Panc1 (cell line): ENCODE measurements at regions not wholly inside any gene's neighbourhood (a gene's known extent, or its start where the extent isn't known, plus 50 kb on each side); places are given as distances from the start of the nearest gene placed in this dataset.

Source experiments
- CTCF ChIP-seq: fragments of 450-650 bp; IDR thresholded peaks from 2 replicates; pipeline ENCODE4 v1.5.1; 2017; ENCODE audit warnings: mild to moderate bottlenecking
- POLR2AphosphoS5 ChIP-seq: IDR thresholded peaks from 2 replicates; pipeline ENCODE4 v1.6.1; 2012; ENCODE audit warnings: mild to moderate bottlenecking, low read depth, low read length, moderate library complexity
- REST ChIP-seq, 2 experiments: IDR thresholded peaks; 2 replicates each; pipeline ENCODE4 v1.6.1; 2011 to 2012; ENCODE audit warnings: low read depth in 2 of 2, control low read depth in 1 of 2, low read length in 1 of 2, mild to moderate bottlenecking in 1 of 2, moderate library complexity in 1 of 2; ENCODE audit not compliant: insufficient read depth in 1 of 2
- SIN3A ChIP-seq: IDR thresholded peaks from 2 replicates; pipeline ENCODE4 v1.6.1; 2012; ENCODE audit warnings: low read depth, mild to moderate bottlenecking, low read length, moderate library complexity, borderline replicate concordance; ENCODE audit not compliant: insufficient read depth
- TCF7L2 ChIP-seq: IDR thresholded peaks from 2 replicates; pipeline ENCODE4 v1.6.1; 2011; ENCODE audit warnings: mild to moderate bottlenecking, low read depth, low read length, inconsistent platforms

GRCh38 chr3:94647131-94647530 lies 584.3 kb downstream of the NSUN3 start:
- TF ChIP-seq CTCF (no peak), POLR2AphosphoS5 (no peak), SIN3A (no peak), REST (IDR thresholded peaks at IDR 0.05; ENCODE audit: insufficient read depth in 1 of 2, low read depth in 2 of 2, low read length in 1 of 2) (no peak), TCF7L2 (no peak)
